Karpas-422 (cell line): ENCODE measurements at regions not wholly inside any gene's neighbourhood (a gene's known extent, or its start where the extent isn't known, plus 50 kb on each side); places are given as distances from the start of the nearest gene placed in this dataset.

Experiments
- DNase-seq: peaks from one replicate; pipeline ENCODE4 v3.0.0-alpha.2; 2015
- H2AFZ ChIP-seq: fragments of 200-600 bp; sonication (generic); 2 replicates; pipeline ENCODE4 v1.6.1; 2014; ENCODE audit warnings: antibody characterized with exemption, low read length, mixed read lengths
- H3K27ac ChIP-seq: fragments of 200-600 bp; sonication (generic); 2 replicates; pipeline ENCODE4 v1.5.1; 2014; ENCODE audit warnings: mild to moderate bottlenecking, low read length, moderate library complexity
- H3K27me3 ChIP-seq: fragments of 200-600 bp; sonication (generic); 2 replicates; pipeline ENCODE4 v1.6.1; 2014; ENCODE audit warnings: low read length, mixed read lengths
- H3K36me3 ChIP-seq: fragments of 200-600 bp; sonication (generic); 2 replicates; pipeline ENCODE4 v1.6.1; 2014; ENCODE audit warnings: low read length, mixed read lengths; ENCODE audit not compliant: insufficient read depth
- H3K4me1 ChIP-seq: fragments of 200-600 bp; sonication (generic); 2 replicates; pipeline ENCODE4 v1.6.1; 2014; ENCODE audit warnings: mild to moderate bottlenecking, low read length, mixed read lengths
- H3K4me2 ChIP-seq: fragments of 200-600 bp; sonication (generic); 2 replicates; pipeline ENCODE4 v1.6.1; 2014; ENCODE audit warnings: low read length, low read depth, mild to moderate bottlenecking; ENCODE audit not compliant: poor library complexity, severe bottlenecking
- H3K4me3 ChIP-seq: fragments of 200-600 bp; sonication (generic); 2 replicates; pipeline ENCODE4 v1.5.1; 2014; ENCODE audit warnings: mild to moderate bottlenecking, antibody characterized with exemption, low read length, mixed read lengths
- H3K79me2 ChIP-seq: fragments of 200-600 bp; sonication (generic); 2 replicates; pipeline ENCODE4 v1.6.1; 2014; ENCODE audit warnings: mild to moderate bottlenecking, low read length, mixed read lengths
- H3K9ac ChIP-seq: fragments of 200-600 bp; sonication (generic); 2 replicates; pipeline ENCODE4 v1.6.0; 2014; ENCODE audit warnings: low read length
- H3K9me2 ChIP-seq: fragments of 200-600 bp; sonication (generic), shearing (Covaris generic); replicated peaks from 2 replicates; pipeline ENCODE4 v1.6.0; 2014; ENCODE audit warnings: mild to moderate bottlenecking, low read length, moderate library complexity; ENCODE audit not compliant: insufficient read depth
- H3K9me3 ChIP-seq: fragments of 300-700, 200-600 bp; sonication (generic); 2 replicates; pipeline ENCODE4 v1.6.1; 2014; ENCODE audit warnings: low read length, mixed read lengths
- H4K20me1 ChIP-seq: fragments of 200-600 bp; sonication (generic); 2 replicates; pipeline ENCODE4 v1.6.1; 2014; ENCODE audit warnings: mild to moderate bottlenecking, antibody characterized with exemption, low read length, low read depth; ENCODE audit not compliant: insufficient read depth

- Histone ChIP-seq H3K9me3 (peaks cover 15% of the 10 kb centered on the region), H3K4me2 (no peak overlapping the region), H3K27me3 (no peaks in the 10 kb centered on the region), H4K20me1 (no peaks in the 10 kb centered on the region), H3K9me2 (no peaks in the 10 kb centered on the region), H2AFZ (no peak overlapping the region), H3K36me3 (no peaks in the 10 kb centered on the region), H3K9ac (no peak overlapping the region), H3K27ac (no peak overlapping the region), H3K4me3 (no peak overlapping the region), H3K79me2 (no peaks in the 10 kb centered on the region), H3K4me1 (no peaks in the 10 kb centered on the region)
- no peak for DNase-seq
Measured at GRCh38 chrX:34401411-34401810, 255.7 kb downstream of the TMEM47 start.

GRCh38 chrX:34382416-34382815 is 250.3 kb upstream of the FAM47A start:
- DNase-seq, result no peak
- H3K4me1 ChIP-seq, result no peaks in the 10 kb centered on the region
- H3K9me3 ChIP-seq, result peaks cover 13% of the 10 kb centered on the region
- H2AFZ ChIP-seq, result no peak overlapping the region
- no peak overlapping the region for H3K4me3 ChIP-seq
- H3K4me2 ChIP-seq, result no peak overlapping the region
- H4K20me1 ChIP-seq, result no peaks in the 10 kb centered on the region
- H3K27me3 ChIP-seq, result no peaks in the 10 kb centered on the region
- no peak overlapping the region for H3K27ac ChIP-seq
- H3K36me3 ChIP-seq, result no peaks in the 10 kb centered on the region
- H3K79me2 ChIP-seq, result no peaks in the 10 kb centered on the region
- no peak overlapping the region for H3K9ac ChIP-seq
- no peaks in the 10 kb centered on the region for H3K9me2 ChIP-seq

- Histone ChIP-seq H3K9me2 (no peaks in the 10 kb centered on the region), H3K79me2 (no peaks in the 10 kb centered on the region), H3K4me1 (no peaks in the 10 kb centered on the region), H2AFZ (no peak overlapping the region), H3K9ac (no peak overlapping the region), H3K4me3 (no peak overlapping the region), H3K9me3 (peaks cover 15% of the 10 kb centered on the region), H4K20me1 (no peaks in the 10 kb centered on the region), H3K27ac (no peak overlapping the region), H3K36me3 (no peaks in the 10 kb centered on the region), H3K4me2 (no peak overlapping the region), H3K27me3 (no peaks in the 10 kb centered on the region)
- no peak for DNase-seq
Measured at GRCh38 chrX:34381241-34381640, 249.1 kb upstream of the FAM47A start.

- H3K9me3 ChIP-seq, result peaks cover 21% of the 10 kb centered on the region
- DNase-seq, result no peak
- no peak overlapping the region for H2AFZ ChIP-seq
- no peak overlapping the region for H3K4me2 ChIP-seq
- H3K36me3 ChIP-seq, result no peaks in the 10 kb centered on the region
- no peaks in the 10 kb centered on the region for H4K20me1 ChIP-seq
- no peak overlapping the region for H3K4me3 ChIP-seq
- no peaks in the 10 kb centered on the region for H3K79me2 ChIP-seq
- no peak overlapping the region for H3K27ac ChIP-seq
- no peaks in the 10 kb centered on the region for H3K4me1 ChIP-seq
- no peaks in the 10 kb centered on the region for H3K27me3 ChIP-seq
- H3K9me2 ChIP-seq, result no peaks in the 10 kb centered on the region
- H3K9ac ChIP-seq, result no peak overlapping the region
Measured at GRCh38 chrX:34379891-34380290, 247.8 kb upstream of the FAM47A start.

- Histone ChIP-seq H3K36me3 (no peaks in the 10 kb centered on the region), H4K20me1 (no peaks in the 10 kb centered on the region), H2AFZ (no peak overlapping the region), H3K9ac (no peak overlapping the region), H3K4me2 (no peak overlapping the region), H3K27ac (no peak overlapping the region), H3K4me3 (no peak overlapping the region), H3K9me3 (peaks cover 25% of the 10 kb centered on the region), H3K27me3 (no peaks in the 10 kb centered on the region), H3K79me2 (no peaks in the 10 kb centered on the region), H3K9me2 (no peaks in the 10 kb centered on the region), H3K4me1 (no peaks in the 10 kb centered on the region)
- no peak for DNase-seq
Measured at GRCh38 chrX:34377645-34378044, 245.5 kb upstream of the FAM47A start.

- H3K27ac ChIP-seq, result no peak overlapping the region
- H3K4me1 ChIP-seq, result no peaks in the 10 kb centered on the region
- no peak overlapping the region for H3K4me3 ChIP-seq
- no peak for DNase-seq
- H3K9me2 ChIP-seq, result no peaks in the 10 kb centered on the region
- H3K9me3 ChIP-seq, result peaks cover 14% of the 10 kb centered on the region
- H3K79me2 ChIP-seq, result no peaks in the 10 kb centered on the region
- H2AFZ ChIP-seq, result no peak overlapping the region
- H3K27me3 ChIP-seq, result no peaks in the 10 kb centered on the region
- H3K4me2 ChIP-seq, result no peak overlapping the region
- no peak overlapping the region for H3K9ac ChIP-seq
- H3K36me3 ChIP-seq, result no peaks in the 10 kb centered on the region
- H4K20me1 ChIP-seq, result no peaks in the 10 kb centered on the region
Measured at GRCh38 chrX:34371754-34372153, 239.6 kb upstream of the FAM47A start.

- Histone ChIP-seq H3K27ac (no peak overlapping the region), H4K20me1 (no peaks in the 10 kb centered on the region), H3K79me2 (no peaks in the 10 kb centered on the region), H3K36me3 (no peaks in the 10 kb centered on the region), H3K4me3 (no peak overlapping the region), H3K9ac (no peak overlapping the region), H3K27me3 (no peaks in the 10 kb centered on the region), H3K9me2 (no peaks in the 10 kb centered on the region), H3K4me1 (no peaks in the 10 kb centered on the region), H3K4me2 (no peak overlapping the region), H2AFZ (no peak overlapping the region), H3K9me3 (peaks cover 8% of the 10 kb centered on the region)
- no peak for DNase-seq
Measured at GRCh38 chrX:34365471-34365870, 233.4 kb upstream of the FAM47A start.

GRCh38 chrX:34350561-34351335 is 218.6 kb upstream of the FAM47A start:
- H3K4me2 ChIP-seq, result no peak overlapping the region
- H3K4me3 ChIP-seq, result no peak overlapping the region
- no peak overlapping the region for H3K9ac ChIP-seq
- DNase-seq, result no peak
- no peak overlapping the region for H3K27ac ChIP-seq
- H3K27me3 ChIP-seq, result no peaks in the 10 kb centered on the region
- no peaks in the 10 kb centered on the region for H4K20me1 ChIP-seq
- no peaks in the 10 kb centered on the region for H3K9me2 ChIP-seq
- no peak overlapping the region for H2AFZ ChIP-seq
- peaks cover 18% of the 10 kb centered on the region for H3K9me3 ChIP-seq
- H3K79me2 ChIP-seq, result no peaks in the 10 kb centered on the region
- no peaks in the 10 kb centered on the region for H3K4me1 ChIP-seq
- H3K36me3 ChIP-seq, result no peaks in the 10 kb centered on the region
